Kidney (tissue), 13 donors: ENCODE measurements at regions not wholly inside any gene's neighbourhood (a gene's known extent, or its start where the extent isn't known, plus 50 kb on each side); places are given as distances from the start of the nearest gene placed in this dataset.

Experiments
- DNase-seq, 5 donors: peaks; one replicate each; pipeline ENCODE4 v3.0.0-alpha.2; 2013 to 2020
- FAIRE-seq: peaks from 2 replicates; lab custom pipeline; 2012; peaks lifted over from hg19 to GRCh38; lab: Jason Lieb, UNC
- H3K27ac ChIP-seq, 2 donors: one replicate each; pipeline ENCODE4 v1.7.0; 2013; ENCODE audit warnings: low read depth in 2 of 2, low read length in 2 of 2, inconsistent platforms in 1 of 2
- H3K27me3 ChIP-seq: one replicate; pipeline ENCODE4 v1.7.1; 2013; ENCODE audit warnings: low read length, inconsistent platforms; ENCODE audit not compliant: control insufficient read depth, insufficient read depth
- H3K36me3 ChIP-seq, 3 donors: one replicate each; pipeline versions ENCODE4 v1.7.0 to v1.7.1; 2013; ENCODE audit warnings: low read length in 3 of 3, control low read depth in 1 of 3, inconsistent platforms in 1 of 3; ENCODE audit not compliant: insufficient read depth in 3 of 3, control insufficient read depth in 2 of 3
- H3K4me1 ChIP-seq, 3 donors: one replicate each; pipeline versions ENCODE4 v1.7.0 to v1.7.1; 2013; ENCODE audit warnings: low read length in 3 of 3, inconsistent platforms in 1 of 3, low read depth in 1 of 3; ENCODE audit not compliant: control insufficient read depth in 2 of 3, insufficient read depth in 2 of 3
- H3K4me3 ChIP-seq, 3 donors: one replicate each; pipeline versions ENCODE4 v1.7.0 to v1.8.1; 2013; ENCODE audit warnings: low read length in 3 of 3, control low read depth in 1 of 3, inconsistent platforms in 1 of 3
- H3K9ac ChIP-seq, 3 donors: one replicate each; pipeline versions ENCODE4 v1.7.0 to v1.7.1; 2013; ENCODE audit warnings: low read length in 3 of 3, control low read depth in 1 of 3, inconsistent platforms in 1 of 3
- H3K9me3 ChIP-seq, 3 donors: one replicate each; pipeline versions ENCODE4 v1.7.0 to v1.7.1; 2013; ENCODE audit warnings: low read length in 3 of 3, control low read depth in 1 of 3, inconsistent platforms in 1 of 3; ENCODE audit not compliant: control insufficient read depth in 2 of 3, insufficient read depth in 1 of 3
- CTCF ChIP-seq: IDR thresholded peaks from 3 replicates; pipeline ENCODE4 v1.5.1; 2012; ENCODE audit warnings: mild to moderate bottlenecking, moderate library complexity, borderline replicate concordance; ENCODE audit not compliant: insufficient read depth; ENCODE audit errors: extremely low read depth
- intact Hi-C: fragments of 100-400 bp; cut with DNase I; formaldehyde crosslinking; loops from one replicate; pipeline ENCODE4 v1.11.1; 2022
- donor health status: control.
- donor health status: control.
- donor health status: control.
- donor health status: control.
- donor health status: control.
- donor health status: DM: yes; HTN: yes; CAD: no.
- donor health status: Normal renal cell carcinoma (clear cell type).

- intact Hi-C loops = no loop called here
- Histone ChIP-seq H3K9me3 (no peaks in the 10 kb centered on the region), H3K27me3 (no peaks in the 10 kb centered on the region), H3K4me1 (peaks cover 0 to 7% (median 4%) of the 10 kb centered on the region in 3 donors), H3K36me3 (no peaks in the 10 kb centered on the region), H3K27ac (no peak overlapping the region), H3K9ac (no peak overlapping the region), H3K4me3 (no peak overlapping the region)
- no peak for DNase-seq
- no peak for FAIRE-seq
- no peak for TF ChIP-seq CTCF
These were observed 142.7 kb upstream of the FZD8 start for GRCh38 chr10:35784751-35785150.

GRCh38 chr10:35783305-35783838 is 141.3 kb upstream of the FZD8 start:
- H3K27ac ChIP-seq = no peak overlapping the region
- H3K27me3 ChIP-seq = no peaks in the 10 kb centered on the region
- peak overlapping the region in 1 of 3 donors; percentile 14 for H3K4me3 ChIP-seq
- H3K9ac ChIP-seq = no peak overlapping the region
- intact Hi-C loops = no loop called here
- no peak for TF ChIP-seq CTCF
- DNase-seq = peak in 3 of 5 donors; percentile 42 to 62 (median 57)
- H3K4me1 ChIP-seq = peaks cover 0 to 11% (median 4%) of the 10 kb centered on the region in 3 donors
- no peaks in the 10 kb centered on the region for H3K9me3 ChIP-seq
- no peaks in the 10 kb centered on the region for H3K36me3 ChIP-seq
- FAIRE-seq = no peak

- no peak for FAIRE-seq
- intact Hi-C loops = no loop called here
- H3K36me3 ChIP-seq = no peaks in the 10 kb centered on the region
- no peak overlapping the region for H3K27ac ChIP-seq
- no peaks in the 10 kb centered on the region for H3K27me3 ChIP-seq
- no peak for TF ChIP-seq CTCF
- H3K9me3 ChIP-seq = no peaks in the 10 kb centered on the region
- no peak overlapping the region for H3K4me3 ChIP-seq
- DNase-seq = peak in 2 of 5 donors; percentile 26 to 47
- peaks cover 0 to 11% (median 4%) of the 10 kb centered on the region in 3 donors for H3K4me1 ChIP-seq
- no peak overlapping the region for H3K9ac ChIP-seq
These were observed 139.5 kb upstream of the FZD8 start for GRCh38 chr10:35781643-35782035.
